ENCODE measurements at regions not wholly inside any gene's neighbourhood (a gene's known extent, or its start where the extent isn't known, plus 50 kb on each side); places are given as distances from the start of the nearest gene placed in this dataset.
"Not testable (repeated sequence)": the region's sequence is repeated elsewhere in the genome, so short reads cannot be mapped to it uniquely, and the experiment has no call there.

GRCh38 chrX:13380211-13380610 is 60.4 kb upstream of the ATXN3L start:
- no peaks in the 10 kb centered on the region for H3K27me3 Mint-ChIP-seq (ENCODE audit: low read depth)
- no peak overlapping the region for H3K4me3 Mint-ChIP-seq
- ATAC-seq (no peak), DNase-seq (ENCODE audit: low spot score) (no peak)
- H3K36me3 Mint-ChIP-seq, result no peaks in the 10 kb centered on the region
- H3K27ac Mint-ChIP-seq, result no peak overlapping the region
- H3K4me1 Mint-ChIP-seq, result peaks cover 27% of the 10 kb centered on the region
- ChIA-PET POLR2A (no interaction called here), CTCF (no interaction called here)
- no peaks in the 10 kb centered on the region for H3K9me3 Mint-ChIP-seq
- no peak for TF ChIP-seq ZNF425 (CRISPR knock-in tag; conservative IDR thresholded peaks at IDR 0.05)
- TF ChIP-seq ZBTB21 (CRISPR knock-in tag; IDR thresholded peaks at IDR 0.05; ENCODE audit: borderline replicate concordance), result no peak
- no peak for TF ChIP-seq ZNF317 (CRISPR knock-in tag; IDR thresholded peaks at IDR 0.05; ENCODE audit: borderline replicate concordance, low read depth)
- TF ChIP-seq OVOL2 (CRISPR knock-in tag; IDR thresholded peaks at IDR 0.05; ENCODE audit: borderline replicate concordance), result no peak
- TF ChIP-seq E2F4 (CRISPR knock-in tag; IDR thresholded peaks at IDR 0.05; ENCODE audit: borderline replicate concordance, low read depth), result no peak
- TF ChIP-seq RORB (CRISPR knock-in tag; IDR thresholded peaks at IDR 0.05), result no peak
- TF ChIP-seq FOXK1 (CRISPR knock-in tag; IDR thresholded peaks at IDR 0.05), result no peak
- no peak for TF ChIP-seq NR2C2 (CRISPR knock-in tag; IDR thresholded peaks at IDR 0.05)
- no peak for TF ChIP-seq TCF7 (CRISPR knock-in tag; IDR thresholded peaks at IDR 0.05; ENCODE audit: low read depth)

GRCh38 chrX:13378562-13379518 is 59.0 kb upstream of the ATXN3L start:
- POLR2A ChIA-PET; H3K27ac Mint-ChIP-seq; H3K27me3 Mint-ChIP-seq (ENCODE audit: low read depth); H3K4me3 Mint-ChIP-seq; CTCF ChIA-PET; H3K36me3 Mint-ChIP-seq; H3K9me3 Mint-ChIP-seq: not testable (repeated sequence)
- peaks cover 25% of the 10 kb centered on the region for H3K4me1 Mint-ChIP-seq
- ATAC-seq (peak; percentile 61), DNase-seq (ENCODE audit: low spot score) (peak; percentile 41)

- no peak for TF ChIP-seq OVOL2 (CRISPR knock-in tag; IDR thresholded peaks at IDR 0.05; ENCODE audit: borderline replicate concordance)
- no peak for TF ChIP-seq ZNF219 (CRISPR knock-in tag; IDR thresholded peaks at IDR 0.05; ENCODE audit: borderline replicate concordance)
- TF ChIP-seq ZBTB43 (CRISPR knock-in tag; IDR thresholded peaks at IDR 0.05), result no peak
- TF ChIP-seq ELF4 (CRISPR knock-in tag; IDR thresholded peaks at IDR 0.05; ENCODE audit: low read depth), result no peak
- no peak for TF ChIP-seq CREM (CRISPR knock-in tag; IDR thresholded peaks at IDR 0.05)
- no peak for TF ChIP-seq CREB1 (CRISPR knock-in tag; IDR thresholded peaks at IDR 0.05)
- no peak for TF ChIP-seq ZNF425 (CRISPR knock-in tag; conservative IDR thresholded peaks at IDR 0.05)
- no peak for TF ChIP-seq NFYB (CRISPR knock-in tag; conservative IDR thresholded peaks at IDR 0.05; ENCODE audit: low read depth)
- CTCF ChIA-PET, result no interaction called here
- Mint-ChIP-seq H3K27ac (no peak overlapping the region), H3K36me3 (no peaks in the 10 kb centered on the region), H3K4me3 (no peak overlapping the region), H3K27me3 (ENCODE audit: low read depth) (no peaks in the 10 kb centered on the region), H3K9me3 (no peaks in the 10 kb centered on the region), H3K4me1 (peaks cover 14% of the 10 kb centered on the region)
- ATAC-seq (no peak), DNase-seq (ENCODE audit: low spot score) (no peak)
- POLR2A ChIA-PET, result no interaction called here
Observed at GRCh38 chrX:13377550-13377934, 57.7 kb upstream of the ATXN3L start.
